ENCODE measurements at regions not wholly inside any gene's neighbourhood (a gene's known extent, or its start where the extent isn't known, plus 50 kb on each side); places are given as distances from the start of the nearest gene placed in this dataset.

DNA sequence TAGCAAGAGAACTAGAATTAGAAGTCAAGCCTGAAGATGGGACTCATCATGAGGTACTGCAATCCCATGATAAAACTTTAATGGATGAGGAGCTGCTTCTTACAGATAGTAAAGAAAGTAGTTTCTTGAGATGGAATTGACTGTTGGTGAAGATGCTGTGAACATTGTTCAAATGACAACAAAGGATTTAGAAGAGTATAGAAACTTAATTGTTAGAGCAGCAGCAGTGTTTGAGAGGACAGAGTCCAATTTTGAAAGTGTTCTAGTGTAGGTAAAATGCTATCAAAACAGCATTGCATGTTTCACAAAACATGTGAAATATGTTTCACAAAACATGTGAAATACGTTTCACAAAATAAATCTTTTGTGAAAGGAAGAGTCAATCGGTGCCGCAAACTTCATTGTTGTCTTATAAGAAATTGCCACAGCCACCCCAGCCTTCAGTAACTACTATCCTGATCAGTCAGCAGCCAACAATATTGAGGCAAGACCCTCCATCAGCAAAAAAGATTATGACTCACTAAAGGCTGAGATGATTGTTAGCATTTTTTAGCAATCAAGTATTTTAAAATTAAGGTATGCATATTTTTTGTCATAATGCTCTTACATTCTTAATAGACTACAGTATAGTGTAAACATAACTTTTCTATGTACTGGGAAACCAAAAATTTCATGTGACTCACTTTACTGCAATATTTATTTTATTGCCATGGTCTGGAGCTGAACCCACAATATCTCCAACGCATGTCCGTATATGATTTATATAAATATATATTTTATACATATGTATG is 173.4 kb upstream of the BMP4 start:
- Histone ChIP-seq H3K36me3 (ENCODE audit: control insufficient read depth, insufficient read depth, low read length) (no peaks in the 10 kb centered on the region), H3K27me3 (ENCODE audit: control insufficient read depth, insufficient read depth, low read length) (no peaks in the 10 kb centered on the region), H3K4me3 (ENCODE audit: low read depth, low read length) (no peak overlapping the region)
- CTCF ChIA-PET, result no interaction called here
- no peak for DNase-seq (ENCODE audit: low read depth)
- POLR2A ChIA-PET, result no interaction called here
- TF ChIP-seq, protein P1, sequence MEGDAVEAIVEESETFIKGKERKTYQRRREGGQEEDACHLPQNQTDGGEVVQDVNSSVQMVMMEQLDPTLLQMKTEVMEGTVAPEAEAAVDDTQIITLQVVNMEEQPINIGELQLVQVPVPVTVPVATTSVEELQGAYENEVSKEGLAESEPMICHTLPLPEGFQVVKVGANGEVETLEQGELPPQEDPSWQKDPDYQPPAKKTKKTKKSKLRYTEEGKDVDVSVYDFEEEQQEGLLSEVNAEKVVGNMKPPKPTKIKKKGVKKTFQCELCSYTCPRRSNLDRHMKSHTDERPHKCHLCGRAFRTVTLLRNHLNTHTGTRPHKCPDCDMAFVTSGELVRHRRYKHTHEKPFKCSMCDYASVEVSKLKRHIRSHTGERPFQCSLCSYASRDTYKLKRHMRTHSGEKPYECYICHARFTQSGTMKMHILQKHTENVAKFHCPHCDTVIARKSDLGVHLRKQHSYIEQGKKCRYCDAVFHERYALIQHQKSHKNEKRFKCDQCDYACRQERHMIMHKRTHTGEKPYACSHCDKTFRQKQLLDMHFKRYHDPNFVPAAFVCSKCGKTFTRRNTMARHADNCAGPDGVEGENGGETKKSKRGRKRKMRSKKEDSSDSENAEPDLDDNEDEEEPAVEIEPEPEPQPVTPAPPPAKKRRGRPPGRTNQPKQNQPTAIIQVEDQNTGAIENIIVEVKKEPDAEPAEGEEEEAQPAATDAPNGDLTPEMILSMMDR (IDR thresholded peaks at IDR 0.05; ENCODE audit: insufficient read depth, low read depth, low read length), result no peak

DNA sequence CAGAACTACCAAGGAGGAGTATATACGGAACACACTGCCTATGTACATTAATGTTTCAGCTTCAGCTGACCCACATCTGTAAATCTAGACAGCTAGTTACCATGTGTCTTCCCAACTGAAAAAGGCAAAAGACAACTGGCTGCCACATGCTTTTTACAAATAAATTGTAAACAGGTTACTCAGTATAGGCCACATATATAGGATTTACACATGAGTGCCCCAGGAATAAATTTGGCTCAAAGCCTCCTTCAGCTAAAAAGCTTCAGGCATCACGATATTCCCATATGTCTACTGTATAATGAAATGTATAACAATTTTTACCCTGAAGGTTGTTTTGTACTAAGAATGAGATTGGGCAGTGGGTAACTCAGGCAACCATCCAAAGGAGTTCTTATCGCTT is 175.9 kb upstream of the BMP4 start:
- H3K27me3 ChIP-seq (ENCODE audit: control insufficient read depth, insufficient read depth, low read length), result no peaks in the 10 kb centered on the region
- ChIA-PET POLR2A (no interaction called here), CTCF (interaction anchor here (0.6 to 1.2 kb wide), 2 partner anchors 21 to 50 kb away, joined by 3 read pairs; no protein-coding TSS in a partner anchor)
- no peak overlapping the region for H3K4me3 ChIP-seq (ENCODE audit: low read depth, low read length)
- TF ChIP-seq, protein P1 (IDR thresholded peaks at IDR 0.05; ENCODE audit: insufficient read depth, low read depth, low read length), result no peak
- DNase-seq (ENCODE audit: low read depth), result no peak
- no peaks in the 10 kb centered on the region for H3K36me3 ChIP-seq (ENCODE audit: control insufficient read depth, insufficient read depth, low read length)

- no peak for DNase-seq (ENCODE audit: low read depth)
- ChIA-PET CTCF (interaction anchor here (1.6 kb wide), 1 partner anchor 15 kb away, joined by 3 read pairs; no protein-coding TSS in a partner anchor), POLR2A (interaction anchor here (0.7 kb wide), 1 partner anchor 594 kb away, joined by 3 read pairs; no protein-coding TSS in a partner anchor)
- H3K4me3 ChIP-seq (ENCODE audit: low read depth, low read length), result no peak overlapping the region
- H3K36me3 ChIP-seq (ENCODE audit: control insufficient read depth, insufficient read depth, low read length), result no peaks in the 10 kb centered on the region
- TF ChIP-seq, protein P1 (IDR thresholded peaks at IDR 0.05; ENCODE audit: insufficient read depth, low read depth, low read length), result no peak
- H3K27me3 ChIP-seq (ENCODE audit: control insufficient read depth, insufficient read depth, low read length), result no peaks in the 10 kb centered on the region
Observed at GRCh38 chr14:54133896-54134295, 177.3 kb upstream of the BMP4 start.

GRCh38 chr14:54135804-54136280 is 179.2 kb upstream of the BMP4 start:
- no peaks in the 10 kb centered on the region for H3K27me3 ChIP-seq (ENCODE audit: control insufficient read depth, insufficient read depth, low read length)
- H3K4me3 ChIP-seq (ENCODE audit: low read depth, low read length), result no peak overlapping the region
- ChIA-PET POLR2A (no interaction called here), CTCF (no interaction called here)
- TF ChIP-seq, protein P1 (IDR thresholded peaks at IDR 0.05; ENCODE audit: insufficient read depth, low read depth, low read length), result no peak
- no peaks in the 10 kb centered on the region for H3K36me3 ChIP-seq (ENCODE audit: control insufficient read depth, insufficient read depth, low read length)
- DNase-seq (ENCODE audit: low read depth), result no peak

DNA sequence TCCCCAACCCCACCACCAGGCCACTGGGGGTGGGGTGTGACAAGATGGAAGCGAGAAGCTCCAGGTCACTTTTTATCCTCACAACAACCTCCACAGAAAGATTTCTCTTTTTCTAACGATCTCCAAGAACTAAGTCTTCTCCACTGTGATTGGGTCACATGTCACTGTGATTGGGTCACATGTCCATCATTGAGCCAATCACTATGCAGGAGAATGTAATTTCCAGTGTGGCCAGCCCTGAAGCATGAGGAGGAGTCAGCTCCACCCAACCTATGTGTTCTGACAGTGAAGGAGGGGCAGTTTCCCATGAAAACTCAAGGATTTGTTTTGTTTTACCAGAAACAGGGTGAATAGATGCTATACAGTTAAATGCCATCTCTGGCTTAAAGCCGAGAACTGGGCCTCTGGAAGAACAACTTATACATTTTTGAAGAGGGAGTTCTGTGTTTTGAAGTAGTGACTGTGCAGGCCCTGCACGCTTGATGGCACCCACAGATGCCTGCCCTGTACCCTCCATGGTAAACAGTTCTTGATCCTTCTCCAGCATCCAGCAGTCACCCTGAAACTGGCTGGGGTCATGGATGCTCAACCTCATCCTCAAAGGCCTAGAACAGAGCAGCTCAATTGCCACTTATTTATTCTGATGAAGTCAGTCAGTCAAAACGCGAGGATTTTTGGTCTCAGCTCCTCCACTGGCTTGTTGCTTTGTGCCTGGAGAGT is 180.4 kb upstream of the BMP4 start:
- CTCF ChIA-PET, result interaction anchor here (0.5 to 1.0 kb wide), 2 partner anchors 38 to 925 kb away, joined by 3 read pairs; no protein-coding TSS in a partner anchor
- Histone ChIP-seq H3K27me3 (ENCODE audit: control insufficient read depth, insufficient read depth, low read length) (no peaks in the 10 kb centered on the region), H3K4me3 (ENCODE audit: low read depth, low read length) (no peak overlapping the region), H3K36me3 (ENCODE audit: control insufficient read depth, insufficient read depth, low read length) (no peaks in the 10 kb centered on the region)
- no peak for DNase-seq (ENCODE audit: low read depth)
- TF ChIP-seq, protein P1 (IDR thresholded peaks at IDR 0.05; ENCODE audit: insufficient read depth, low read depth, low read length), result no peak
- POLR2A ChIA-PET, result no interaction called here

All from BJ (cell line).